ENCODE measurements at regions not wholly inside any gene's neighbourhood (a gene's known extent, or its start where the extent isn't known, plus 50 kb on each side); places are given as distances from the start of the nearest gene placed in this dataset.

GRCh38 chr11:91209751-91210150 lies 986.9 kb upstream of the CHORDC1 start:
- Histone ChIP-seq H3K27me3 (no peaks in the 10 kb centered on the region), H3K27ac (no peak overlapping the region), H3K36me3 (no peaks in the 10 kb centered on the region), H3K9me3 (no peaks in the 10 kb centered on the region), H3K4me3 (no peak overlapping the region), H3K4me1 (no peaks in the 10 kb centered on the region)
- ATAC-seq (ENCODE audit: low FRiP score in 2 of 2) (no peak), DNase-seq (no peak)
- no peak for TF ChIP-seq POLR2A (IDR thresholded peaks at IDR 0.05)
- TF ChIP-seq POLR2AphosphoS5 (IDR thresholded peaks at IDR 0.05), result no peak
- TF ChIP-seq EP300 (IDR thresholded peaks at IDR 0.05), result no peak
- no peak for TF ChIP-seq CTCF (IDR thresholded peaks at IDR 0.05)

GRCh38 chr11:91209306-91209705 lies 986.5 kb upstream of the CHORDC1 start:
- ATAC-seq (ENCODE audit: low FRiP score in 2 of 2), result no peak
- H3K9me3 ChIP-seq, result no peaks in the 10 kb centered on the region
- DNase-seq, result no peak
- no peak overlapping the region for H3K4me3 ChIP-seq
- TF ChIP-seq CTCF (IDR thresholded peaks at IDR 0.05) (no peak), POLR2AphosphoS5 (IDR thresholded peaks at IDR 0.05) (no peak), EP300 (IDR thresholded peaks at IDR 0.05) (no peak), POLR2A (IDR thresholded peaks at IDR 0.05) (no peak)
- H3K27me3 ChIP-seq, result no peaks in the 10 kb centered on the region
- no peak overlapping the region for H3K27ac ChIP-seq
- H3K4me1 ChIP-seq, result no peaks in the 10 kb centered on the region
- no peaks in the 10 kb centered on the region for H3K36me3 ChIP-seq

GRCh38 chr11:91199866-91200265 lies 977.0 kb upstream of the CHORDC1 start:
- Histone ChIP-seq H3K27me3 (no peaks in the 10 kb centered on the region), H3K4me3 (no peak overlapping the region), H3K4me1 (no peaks in the 10 kb centered on the region), H3K27ac (no peak overlapping the region), H3K9me3 (no peaks in the 10 kb centered on the region), H3K36me3 (no peaks in the 10 kb centered on the region)
- WGBS, 2 donors, result 73 to 78% methylated on average over 1 of the region's 1 CpG
- no peak for DNase-seq
- ATAC-seq (ENCODE audit: low FRiP score in 2 of 2), result no peak
- no peak for TF ChIP-seq POLR2AphosphoS5 (IDR thresholded peaks at IDR 0.05)
- no peak for TF ChIP-seq CTCF (IDR thresholded peaks at IDR 0.05)

- Histone ChIP-seq H3K27ac (no peak overlapping the region), H3K36me3 (no peaks in the 10 kb centered on the region), H3K27me3 (no peaks in the 10 kb centered on the region), H3K4me1 (no peaks in the 10 kb centered on the region), H3K4me3 (no peak overlapping the region), H3K9me3 (no peaks in the 10 kb centered on the region)
- ATAC-seq (ENCODE audit: low FRiP score in 2 of 2) (no peak), DNase-seq (no peak)
- WGBS, 2 donors, result 31 to 33% methylated on average over 2 of the region's 2 CpGs
- TF ChIP-seq CTCF (IDR thresholded peaks at IDR 0.05), result no peak
- no peak for TF ChIP-seq EP300 (IDR thresholded peaks at IDR 0.05)
- no peak for TF ChIP-seq POLR2AphosphoS5 (IDR thresholded peaks at IDR 0.05)
Measured at GRCh38 chr11:91194546-91194945, 971.7 kb upstream of the CHORDC1 start.

- ATAC-seq (ENCODE audit: low FRiP score in 2 of 2) (no peak), DNase-seq (no peak)
- Histone ChIP-seq H3K4me1 (no peaks in the 10 kb centered on the region), H3K4me3 (no peak overlapping the region), H3K36me3 (no peaks in the 10 kb centered on the region), H3K9me3 (no peaks in the 10 kb centered on the region), H3K27me3 (no peaks in the 10 kb centered on the region), H3K27ac (no peak overlapping the region)
- TF ChIP-seq POLR2A (IDR thresholded peaks at IDR 0.05) (no peak), POLR2AphosphoS5 (IDR thresholded peaks at IDR 0.05) (no peak), CTCF (IDR thresholded peaks at IDR 0.05) (no peak), EP300 (IDR thresholded peaks at IDR 0.05) (no peak)
- WGBS, 2 donors, result 90 to 91% methylated on average over 6 of the region's 6 CpGs
Measured at GRCh38 chr11:91188484-91188883, 965.6 kb upstream of the CHORDC1 start.
